ENCODE measurements at regions not wholly inside any gene's neighbourhood (a gene's known extent, or its start where the extent isn't known, plus 50 kb on each side); places are given as distances from the start of the nearest gene placed in this dataset.

DNA sequence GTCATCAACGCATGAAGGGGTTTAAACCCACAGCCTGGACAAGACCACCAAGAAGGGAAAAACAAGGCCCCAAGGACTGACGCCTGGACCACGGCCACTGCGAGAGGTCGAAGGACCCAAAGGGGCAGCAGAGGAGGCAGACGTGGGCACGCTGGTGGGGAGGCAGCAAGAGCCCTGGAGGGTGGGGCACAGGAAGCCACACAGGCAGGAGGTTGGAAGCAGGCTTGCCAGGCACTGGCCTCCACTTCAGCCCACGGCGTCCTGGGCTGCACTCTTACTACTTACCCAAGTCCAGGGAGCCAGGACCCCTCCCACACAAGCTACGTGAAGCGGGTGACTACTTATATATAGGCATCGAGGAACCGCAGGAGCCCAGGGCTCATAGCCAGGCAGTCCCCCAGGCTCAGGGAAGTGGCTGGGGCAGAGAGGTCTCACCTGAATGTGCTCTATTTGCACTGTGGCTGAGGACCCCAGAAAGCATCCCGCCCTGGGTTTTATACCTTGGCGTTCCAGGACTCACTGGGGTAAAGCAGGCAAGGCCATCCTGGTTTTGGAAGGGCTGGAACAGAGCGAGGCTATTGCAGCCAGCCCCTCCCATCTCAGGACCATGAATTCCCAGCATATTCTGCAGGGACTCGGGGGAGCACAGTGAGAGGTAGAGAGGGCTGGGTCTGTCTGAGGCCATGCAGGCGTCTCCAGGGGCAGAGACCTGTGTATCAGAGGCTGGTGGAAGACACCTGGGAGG, 113.8 kb upstream of the AFDN start:
- 93% methylated on average over 3 of the region's 18 CpGs; no CpG with 5 or more reads in 1 of the 2 experiments for WGBS, 2 experiments (ENCODE audit: extremely low coverage in 2 of 2, insufficient read length in 1 of 2)
- peaks cover 52% of the 10 kb centered on the region for H3K9me3 ChIP-seq (ENCODE audit: control insufficient read depth, insufficient read depth, low read length)

More for the DNA sequence above, 113.8 kb upstream of the AFDN start:
- H3K56ac ChIP-seq (ENCODE audit: extremely low read depth, insufficient read depth, low read length): no peak overlapping the region
- no peak overlapping the region for H2BK15ac ChIP-seq (ENCODE audit: low read depth, low read length)
- no peak overlapping the region for H2BK5ac ChIP-seq (ENCODE audit: low read depth, low read length, poor library complexity, severe bottlenecking)
- no peaks in the 10 kb centered on the region for H4K20me1 ChIP-seq (ENCODE audit: insufficient read depth, low read length)
- no peak overlapping the region for H3K4ac ChIP-seq (ENCODE audit: low read depth, low read length)
- no peak overlapping the region for H4K91ac ChIP-seq (ENCODE audit: insufficient read depth, low read depth, low read length)
- H3K27ac ChIP-seq (ENCODE audit: insufficient read depth, low read length): no peak overlapping the region
- CTCF ChIA-PET: no interaction called here
- no peaks in the 10 kb centered on the region for H3K27me3 ChIP-seq (ENCODE audit: control insufficient read depth, insufficient read depth, low read length)
- H2BK120ac ChIP-seq (ENCODE audit: low read depth, low read length): no peak overlapping the region
- no peak overlapping the region for H3K9ac ChIP-seq (ENCODE audit: low read depth, low read length)
- H3K79me1 ChIP-seq (ENCODE audit: low read depth in 1 of 2, low read length in 2 of 2): no peaks in the 10 kb centered on the region
- no peak overlapping the region for H3K18ac ChIP-seq (ENCODE audit: low read depth, low read length)
- intact Hi-C loops (cut with micrococcal nuclease) (no loop called here), in situ Hi-C loops (cut with MboI; ENCODE audit: low sequenced_read_pairs) (no loop called here), dilution Hi-C loops (cut with HindIII; ENCODE audit: low sequenced_read_pairs, unreplicated experiment) (no loop called here)
- H3K14ac ChIP-seq (replicated peaks; ENCODE audit: low read depth, low read length): no peak overlapping the region
- no peak for TF ChIP-seq CHD1 (IDR thresholded peaks at IDR 0.05; ENCODE audit: low read depth, low read length)
- no peak for TF ChIP-seq BHLHE40 (IDR thresholded peaks at IDR 0.05; ENCODE audit: low read depth, low read length)
- TF ChIP-seq, protein P1, sequence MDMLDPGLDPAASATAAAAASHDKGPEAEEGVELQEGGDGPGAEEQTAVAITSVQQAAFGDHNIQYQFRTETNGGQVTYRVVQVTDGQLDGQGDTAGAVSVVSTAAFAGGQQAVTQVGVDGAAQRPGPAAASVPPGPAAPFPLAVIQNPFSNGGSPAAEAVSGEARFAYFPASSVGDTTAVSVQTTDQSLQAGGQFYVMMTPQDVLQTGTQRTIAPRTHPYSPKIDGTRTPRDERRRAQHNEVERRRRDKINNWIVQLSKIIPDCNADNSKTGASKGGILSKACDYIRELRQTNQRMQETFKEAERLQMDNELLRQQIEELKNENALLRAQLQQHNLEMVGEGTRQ (IDR thresholded peaks at IDR 0.05; ENCODE audit: low read depth, low read length): no peak
- TF ChIP-seq, protein P2, sequence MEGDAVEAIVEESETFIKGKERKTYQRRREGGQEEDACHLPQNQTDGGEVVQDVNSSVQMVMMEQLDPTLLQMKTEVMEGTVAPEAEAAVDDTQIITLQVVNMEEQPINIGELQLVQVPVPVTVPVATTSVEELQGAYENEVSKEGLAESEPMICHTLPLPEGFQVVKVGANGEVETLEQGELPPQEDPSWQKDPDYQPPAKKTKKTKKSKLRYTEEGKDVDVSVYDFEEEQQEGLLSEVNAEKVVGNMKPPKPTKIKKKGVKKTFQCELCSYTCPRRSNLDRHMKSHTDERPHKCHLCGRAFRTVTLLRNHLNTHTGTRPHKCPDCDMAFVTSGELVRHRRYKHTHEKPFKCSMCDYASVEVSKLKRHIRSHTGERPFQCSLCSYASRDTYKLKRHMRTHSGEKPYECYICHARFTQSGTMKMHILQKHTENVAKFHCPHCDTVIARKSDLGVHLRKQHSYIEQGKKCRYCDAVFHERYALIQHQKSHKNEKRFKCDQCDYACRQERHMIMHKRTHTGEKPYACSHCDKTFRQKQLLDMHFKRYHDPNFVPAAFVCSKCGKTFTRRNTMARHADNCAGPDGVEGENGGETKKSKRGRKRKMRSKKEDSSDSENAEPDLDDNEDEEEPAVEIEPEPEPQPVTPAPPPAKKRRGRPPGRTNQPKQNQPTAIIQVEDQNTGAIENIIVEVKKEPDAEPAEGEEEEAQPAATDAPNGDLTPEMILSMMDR (conservative IDR thresholded peaks at IDR 0.05; ENCODE audit: low read depth, low read length): no peak
- TF ChIP-seq MXI1 (IDR thresholded peaks at IDR 0.05; ENCODE audit: borderline replicate concordance, low read depth, low read length): no peak
- TF ChIP-seq CEBPB (IDR thresholded peaks at IDR 0.05; ENCODE audit: low read depth, low read length): no peak
- no peak for TF ChIP-seq RCOR1 (IDR thresholded peaks at IDR 0.05; ENCODE audit: insufficient replicate concordance, low read length)
- TF ChIP-seq FOS (IDR thresholded peaks at IDR 0.05; ENCODE audit: low read depth, low read length): no peak
- no peak for TF ChIP-seq MAZ (IDR thresholded peaks at IDR 0.05; ENCODE audit: borderline replicate concordance, low read depth, low read length)
- no peak for TF ChIP-seq RAD21 (IDR thresholded peaks at IDR 0.05; ENCODE audit: low read length)
- no peak for TF ChIP-seq NFE2L2 (IDR thresholded peaks at IDR 0.05; ENCODE audit: low read depth, low read length)
- no peak for TF ChIP-seq POLR2A (IDR thresholded peaks at IDR 0.05; ENCODE audit: low read depth, low read length)
- TF ChIP-seq MAFK (IDR thresholded peaks at IDR 0.05; ENCODE audit: low read depth, low read length): no peak
- no peak for TF ChIP-seq RFX5 (IDR thresholded peaks at IDR 0.05; ENCODE audit: low read depth, low read length)
- TF ChIP-seq ELK1 (IDR thresholded peaks at IDR 0.05; ENCODE audit: borderline replicate concordance, low read depth, low read length): no peak
- no peaks in the 10 kb centered on the region for H3K9me1 ChIP-seq (ENCODE audit: insufficient read depth, low read length)
- no peak overlapping the region for H2AFZ ChIP-seq (replicated peaks; ENCODE audit: low read length, poor library complexity)
- no peaks in the 10 kb centered on the region for H3K36me3 ChIP-seq (ENCODE audit: control insufficient read depth, insufficient read depth, low read length)
- H3K23ac ChIP-seq (ENCODE audit: low read depth, low read length): no peak overlapping the region
- no peaks in the 10 kb centered on the region for H3K4me1 ChIP-seq (ENCODE audit: control insufficient read depth, insufficient read depth, low read length)
- no peak overlapping the region for H3K4me2 ChIP-seq (ENCODE audit: low read depth, low read length)
- no peak overlapping the region for H2AK9ac ChIP-seq (replicated peaks; ENCODE audit: low read depth, low read length, poor library complexity)
- H2BK20ac ChIP-seq (ENCODE audit: low read depth, low read length): no peak overlapping the region
- POLR2A ChIA-PET (ENCODE audit: unreplicated experiment): no interaction called here
- no peak overlapping the region for H4K5ac ChIP-seq (ENCODE audit: low read depth, low read length)
- no peak overlapping the region for H3K4me3 ChIP-seq (ENCODE audit: insufficient read depth, low read depth, low read length)
- DNase-seq (no peak), ATAC-seq (ENCODE audit: low read depth) (no peak)
- no TSS peak for BruUV-seq (replicated peaks)
- H4K8ac ChIP-seq (ENCODE audit: low read depth in 2 of 2, low read length in 2 of 2): no peak overlapping the region
- no peak overlapping the region for H2AK5ac ChIP-seq (ENCODE audit: low read depth, low read length)

Data from IMR-90 (cell line).